NCI-H128 (cell line): ENCODE measurements at regions not wholly inside any gene's neighbourhood (a gene's known extent, or its start where the extent isn't known, plus 50 kb on each side); places are given as distances from the start of the nearest gene placed in this dataset.

ENCODE experiments used
- DNase-seq: peaks from one replicate; lab custom pipeline; 2025; ENCODE audit not compliant: unreplicated experiment; lab: John Stamatoyannopoulos, UW

GRCh38 chr5:175054243-175054642, 329.9 kb downstream of the MSX2 start:
- no peak for DNase-seq

DNA sequence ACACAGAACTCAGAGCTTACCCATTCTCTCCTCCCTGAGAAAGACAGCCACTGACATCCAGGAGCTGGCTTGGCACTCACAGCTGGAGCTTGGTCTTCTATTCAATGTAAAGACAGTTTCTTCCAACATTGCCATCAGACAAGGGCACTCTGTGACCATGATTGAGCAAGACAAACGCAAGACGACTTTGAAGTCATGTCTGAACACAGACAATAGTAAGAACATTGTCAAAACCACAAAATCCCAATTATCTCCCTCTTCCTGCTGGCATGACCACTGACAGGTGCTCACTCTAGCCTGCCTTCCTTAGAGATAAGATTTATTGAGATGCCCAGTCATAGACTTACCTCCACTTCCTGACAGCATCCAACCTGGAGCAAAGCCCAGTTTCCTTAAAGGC, 328.0 kb downstream of the MSX2 start:
- no peak for DNase-seq

DNA sequence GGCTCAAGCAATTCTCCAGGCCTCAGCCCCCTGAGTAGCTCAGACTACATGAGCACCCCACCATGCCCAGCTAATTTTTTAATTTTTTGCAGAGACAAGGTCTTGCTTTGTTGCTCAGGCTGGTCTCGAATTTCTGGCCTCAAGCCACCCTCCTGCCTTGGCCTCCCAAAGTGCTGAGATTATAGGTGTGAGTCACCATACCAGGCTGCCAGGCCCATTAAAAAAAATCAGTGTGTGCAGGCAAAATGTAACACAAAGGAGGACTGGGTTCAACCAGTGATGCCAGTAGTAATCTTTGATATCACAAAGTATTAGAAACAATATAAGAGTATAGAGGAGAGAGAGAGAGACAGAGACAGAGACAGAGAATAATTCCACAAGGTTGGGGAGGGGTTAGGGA, 322.7 kb downstream of the MSX2 start:
- DNase-seq = no peak

DNA sequence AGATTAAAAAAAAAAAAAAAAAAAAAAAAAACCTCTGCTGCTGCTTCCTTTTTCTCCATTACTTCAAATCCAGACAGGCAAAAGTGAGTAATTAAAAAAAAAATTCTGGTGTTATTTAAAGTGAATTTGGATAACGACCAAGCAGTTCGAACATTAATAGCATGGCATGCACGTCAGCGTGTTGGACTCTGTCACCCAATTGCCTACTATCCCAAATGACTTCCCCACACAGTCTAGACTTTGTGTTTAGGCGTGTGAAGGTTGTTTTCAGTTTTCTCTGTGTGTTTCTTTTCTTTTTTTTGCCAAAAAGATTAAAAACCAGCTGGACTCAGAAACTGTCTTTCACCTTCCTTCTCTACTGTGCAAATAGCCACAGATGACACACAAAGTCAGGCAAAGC, 321.4 kb downstream of the MSX2 start:
- no peak for DNase-seq

DNA sequence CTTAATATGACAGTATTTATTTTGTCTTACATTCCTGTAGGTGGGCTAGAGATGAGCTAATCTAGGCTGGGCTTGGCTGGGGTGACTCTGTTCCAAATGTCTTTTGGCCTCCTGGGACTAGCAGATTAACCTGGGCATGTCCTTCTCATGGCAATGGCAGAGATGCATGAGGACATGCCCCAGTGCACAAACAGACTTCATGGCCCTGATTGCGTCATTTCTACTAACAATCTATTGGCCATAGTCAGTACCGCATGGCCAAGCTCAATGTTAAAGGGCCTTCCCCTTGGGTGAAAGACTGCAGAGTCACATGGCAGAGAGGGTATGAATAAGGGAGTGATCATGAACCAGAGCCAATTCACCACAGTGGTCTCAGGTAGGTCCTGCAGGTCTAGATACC, 313.4 kb downstream of the MSX2 start:
- no peak for DNase-seq

- DNase-seq = no peak
These were observed 311.6 kb downstream of the MSX2 start for GRCh38 chr5:175035882-175036533.

GRCh38 chr5:175034924-175035323, 310.5 kb downstream of the MSX2 start:
- DNase-seq = no peak

GRCh38 chr5:175032741-175033151, 308.4 kb downstream of the MSX2 start:
- no peak for DNase-seq

DNA sequence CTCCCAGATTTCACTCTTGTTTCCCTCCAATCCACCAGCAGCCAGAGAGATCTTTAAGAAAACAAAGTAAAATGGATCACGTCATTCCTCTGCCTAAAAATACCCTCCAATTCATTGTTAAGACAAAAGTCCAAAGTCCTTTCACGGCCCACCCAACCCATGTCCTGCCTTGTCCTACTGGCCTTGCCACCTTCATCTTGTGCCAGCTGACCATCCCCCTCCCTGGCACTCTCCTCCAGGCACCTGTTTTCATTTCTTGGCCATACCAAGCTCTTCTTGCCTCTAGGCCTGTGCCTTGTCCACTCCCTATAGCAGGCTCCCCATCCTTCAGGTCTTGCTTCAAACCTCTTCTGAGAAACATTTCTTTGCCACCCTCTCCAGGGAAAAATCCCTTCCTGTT, 307.6 kb downstream of the MSX2 start:
- no peak for DNase-seq

DNA sequence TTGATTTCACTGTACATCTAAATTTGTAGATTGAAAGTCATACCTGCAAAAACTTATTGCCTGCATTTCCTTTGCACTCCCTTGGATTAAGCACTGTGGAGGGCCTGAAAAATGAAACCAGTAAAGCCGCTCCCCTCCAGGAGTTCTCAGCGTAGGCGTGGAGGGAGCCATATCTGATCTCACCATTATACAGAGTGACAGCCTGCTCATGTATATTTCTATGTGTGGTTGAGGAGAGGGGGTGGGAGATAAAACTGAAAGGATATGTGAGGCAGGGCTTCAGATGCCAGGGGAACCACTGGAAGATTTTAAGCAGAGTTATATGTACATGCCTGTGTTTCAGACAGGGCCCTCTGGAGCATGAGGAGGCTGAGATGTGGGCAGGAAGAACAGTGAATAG, 303.0 kb downstream of the MSX2 start:
- DNase-seq = no peak

DNA sequence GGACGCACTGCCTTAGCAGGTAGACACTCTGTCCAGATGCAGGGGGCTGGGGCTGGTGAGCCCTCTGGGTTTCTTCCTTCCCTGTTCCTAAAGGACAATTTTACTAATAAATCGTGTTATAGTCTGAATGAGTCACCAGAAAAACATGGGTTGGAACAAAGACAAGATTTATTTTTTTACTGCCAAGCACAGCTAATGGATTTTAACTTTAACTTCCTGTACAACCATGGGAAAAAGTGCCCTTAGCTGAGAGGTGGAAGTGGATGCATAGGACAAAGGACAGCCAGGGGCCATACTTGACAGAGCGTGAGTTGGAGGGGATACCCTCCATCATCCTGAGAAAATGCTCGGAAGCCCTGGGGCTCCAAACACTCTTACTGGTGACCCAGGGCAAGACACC, 300.7 kb downstream of the MSX2 start:
- DNase-seq = no peak

GRCh38 chr5:175021841-175022625, 297.7 kb downstream of the MSX2 start:
- no peak for DNase-seq

- no peak for DNase-seq
These were observed 296.9 kb downstream of the MSX2 start for GRCh38 chr5:175021321-175021720.

GRCh38 chr5:175015028-175015685, 290.8 kb downstream of the MSX2 start:
- DNase-seq = no peak

DNA sequence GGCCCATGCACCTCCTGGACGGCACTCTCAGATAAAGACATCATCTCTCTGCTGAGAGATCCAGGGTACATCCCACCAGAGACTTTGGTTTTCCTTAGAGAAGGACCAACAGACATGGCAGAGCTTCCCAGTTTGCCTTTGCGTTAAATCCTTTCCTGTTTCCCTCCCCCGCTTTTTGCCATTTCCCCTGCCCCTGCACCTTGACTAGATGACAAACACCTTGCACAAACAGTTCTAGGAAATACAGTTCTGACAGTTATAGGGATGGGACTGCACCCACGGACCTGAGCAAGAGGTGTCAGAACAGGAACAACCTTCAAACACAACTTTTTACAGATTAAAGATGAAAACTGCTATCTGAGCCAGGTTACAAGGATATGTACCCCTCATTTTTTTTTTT, 288.9 kb downstream of the MSX2 start:
- no peak for DNase-seq

DNA sequence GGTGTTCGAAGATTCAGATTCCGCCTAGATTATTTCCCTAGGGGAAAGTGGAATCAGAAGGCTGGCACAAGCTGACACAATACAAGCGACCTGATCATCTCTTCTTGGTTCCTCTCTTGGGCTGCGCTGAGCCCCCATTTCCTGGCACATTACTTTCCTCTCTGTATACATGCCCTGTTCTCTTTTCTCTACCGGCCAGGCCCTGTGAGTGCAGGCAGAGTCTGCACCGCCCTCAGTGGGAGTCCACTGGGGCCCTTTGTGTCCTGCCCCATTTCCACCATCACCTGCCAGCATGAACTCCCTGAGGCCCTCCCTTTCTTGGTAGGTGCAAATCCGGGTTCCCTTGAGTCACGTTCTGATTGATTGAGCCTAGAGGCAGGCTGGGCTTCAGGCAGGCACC, 287.9 kb downstream of the MSX2 start:
- no peak for DNase-seq

DNA sequence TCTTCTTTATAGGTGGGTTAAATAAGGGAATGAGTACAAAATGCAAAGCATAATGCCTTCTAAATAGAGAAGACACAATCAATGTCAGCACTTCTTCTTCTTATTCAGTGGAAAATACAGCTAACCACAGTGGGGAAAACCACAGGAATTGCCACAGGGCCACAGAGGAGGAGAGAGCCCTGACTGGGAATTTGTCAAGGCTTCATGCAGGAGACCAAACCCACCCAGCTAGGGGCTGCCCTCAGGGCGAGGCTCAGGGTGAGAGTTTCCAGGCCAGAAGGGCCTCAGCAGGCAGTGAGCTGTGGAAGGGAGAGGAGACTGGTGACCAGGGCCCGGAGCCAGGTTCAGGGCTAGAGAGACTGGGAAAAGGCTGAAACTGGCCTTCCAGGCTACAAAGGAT, 279.1 kb downstream of the MSX2 start:
- no peak for DNase-seq

- no peak for DNase-seq
These were observed 277.7 kb downstream of the MSX2 start for GRCh38 chr5:175001876-175002645.

GRCh38 chr5:175001311-175001710, 276.9 kb downstream of the MSX2 start:
- no peak for DNase-seq

GRCh38 chr5:174999581-174999980, 275.2 kb downstream of the MSX2 start:
- no peak for DNase-seq

DNA sequence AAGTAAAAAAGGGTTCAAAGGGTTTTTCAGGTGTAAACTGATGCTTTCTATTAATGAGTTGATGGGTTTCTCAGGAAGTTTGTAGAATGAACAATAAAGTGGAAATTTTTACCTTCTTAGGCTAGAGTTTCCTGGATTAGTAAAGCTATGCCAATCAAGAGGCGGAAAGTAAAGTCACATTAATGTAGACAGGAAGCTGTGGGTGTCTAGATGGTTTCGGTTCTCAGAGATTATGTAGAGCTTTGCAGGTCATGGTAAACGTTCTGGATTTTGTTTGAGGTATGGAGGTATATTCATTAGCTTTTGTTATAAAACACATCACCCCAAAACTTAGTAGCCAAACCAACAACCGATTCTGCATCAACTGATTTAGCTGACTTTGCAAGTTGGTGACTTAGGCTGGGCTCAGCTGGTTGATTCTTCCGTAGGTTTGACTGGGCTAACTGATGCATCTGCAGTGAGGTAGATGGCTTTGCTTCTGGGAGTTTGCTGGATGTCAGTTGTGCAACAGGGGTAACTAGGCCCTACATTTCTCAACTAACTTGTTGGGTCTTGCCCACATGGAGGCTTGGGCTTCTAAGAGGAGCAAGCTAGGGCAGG, 273.8 kb downstream of the MSX2 start:
- no peak for DNase-seq
